ENCODE measurements at regions not wholly inside any gene's neighbourhood (a gene's known extent, or its start where the extent isn't known, plus 50 kb on each side); places are given as distances from the start of the nearest gene placed in this dataset.

DNA sequence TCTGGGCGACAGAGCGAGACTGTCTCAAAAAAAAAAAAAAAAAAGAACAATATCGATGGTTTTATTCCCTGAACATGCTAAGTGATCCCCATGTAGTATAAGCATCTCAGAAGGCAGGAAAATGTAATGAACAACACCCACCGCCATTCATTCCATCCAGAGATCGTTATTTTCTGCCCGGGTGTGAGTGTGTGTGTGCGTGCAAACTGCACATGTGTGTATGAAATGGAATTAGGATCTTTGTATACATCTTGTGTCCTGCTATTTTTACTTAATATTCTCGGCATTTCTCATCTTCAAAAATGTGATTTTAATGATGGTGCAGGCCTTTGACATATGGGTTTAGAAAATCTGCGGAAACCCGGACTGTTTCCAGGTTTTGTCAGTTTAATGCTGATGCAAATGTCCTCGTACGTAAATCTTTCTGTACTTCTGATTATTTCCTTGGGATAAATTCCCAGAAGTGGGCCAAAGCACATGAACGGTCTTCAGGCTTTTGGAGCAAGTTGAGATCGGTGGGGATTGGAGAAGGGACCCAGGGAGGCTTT lies 254.8 kb downstream of the SEC14L1 start:
- FAIRE-seq (no peak), DNase-seq (ENCODE audit: insufficient read length, low spot score) (no peak)
- TF ChIP-seq PAX5 (IDR thresholded peaks at IDR 0.05; ENCODE audit: insufficient read depth, low read length, severe bottlenecking) (no peak), POLR2A (IDR thresholded peaks at IDR 0.05; ENCODE audit: low read depth, low read length) (no peak), POLR2AphosphoS5 (IDR thresholded peaks at IDR 0.05; ENCODE audit: low read depth, low read length) (no peak), POU2F2 (IDR thresholded peaks at IDR 0.05; ENCODE audit: low read depth, low read length) (no peak), TAF1 (IDR thresholded peaks at IDR 0.05; ENCODE audit: low read depth, low read length) (no peak), SPI1 (IDR thresholded peaks at IDR 0.05; ENCODE audit: low read depth, low read length) (no peak)

DNA sequence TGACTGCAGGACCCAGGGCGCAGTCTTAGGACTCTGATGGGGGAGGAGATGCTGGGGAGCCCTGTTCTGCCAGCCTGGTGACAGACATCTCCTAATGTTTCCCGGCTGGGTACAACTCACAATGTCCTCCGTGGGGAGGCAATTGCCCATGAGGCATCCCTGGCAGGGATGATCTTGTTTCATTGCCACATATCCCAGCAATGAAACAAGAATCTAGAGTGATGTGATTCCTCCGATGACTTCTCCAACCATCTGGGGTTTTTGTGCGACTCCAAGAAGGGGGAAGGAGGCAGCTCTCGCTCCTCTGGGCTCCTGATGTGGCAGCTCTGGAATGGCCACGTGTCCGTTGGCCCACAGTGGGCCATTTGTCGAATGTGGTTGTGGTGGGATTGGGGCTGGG lies 255.8 kb downstream of the SEC14L1 start:
- no peak for DNase-seq (ENCODE audit: insufficient read length, low spot score)
- no peak for TF ChIP-seq POU2F2 (IDR thresholded peaks at IDR 0.05; ENCODE audit: low read depth, low read length)
- no peak for TF ChIP-seq PAX5 (IDR thresholded peaks at IDR 0.05; ENCODE audit: insufficient read depth, low read length, severe bottlenecking)
- TF ChIP-seq POLR2A (IDR thresholded peaks at IDR 0.05; ENCODE audit: low read depth, low read length) = no peak
- TF ChIP-seq TAF1 (IDR thresholded peaks at IDR 0.05; ENCODE audit: low read depth, low read length) = no peak
- TF ChIP-seq SPI1 (IDR thresholded peaks at IDR 0.05; ENCODE audit: low read depth, low read length) = no peak
- no peak for TF ChIP-seq POLR2AphosphoS5 (IDR thresholded peaks at IDR 0.05; ENCODE audit: low read depth, low read length)
- FAIRE-seq = no peak

DNA sequence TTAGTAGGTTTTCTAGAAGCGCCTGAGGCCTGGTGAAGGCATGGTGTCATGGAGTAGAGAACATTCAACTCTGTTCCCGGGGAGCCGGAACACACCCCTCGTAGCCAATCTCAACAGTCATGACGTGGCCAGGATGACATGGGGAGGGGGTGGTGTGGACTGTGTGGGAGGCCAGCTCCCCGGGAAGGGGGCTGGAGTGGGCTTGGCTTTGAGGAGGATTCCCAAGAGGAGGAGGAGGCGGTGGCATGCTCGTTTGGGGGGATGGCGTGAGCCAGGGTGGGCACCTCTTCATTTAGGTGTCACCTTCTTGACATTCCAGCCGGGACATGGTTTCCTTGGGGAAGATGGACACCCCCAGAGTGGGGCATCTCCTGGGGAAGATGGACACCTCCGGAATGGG lies 257.5 kb downstream of the SEC14L1 start:
- TF ChIP-seq POU2F2 (IDR thresholded peaks at IDR 0.05; ENCODE audit: low read depth, low read length) (no peak), TAF1 (IDR thresholded peaks at IDR 0.05; ENCODE audit: low read depth, low read length) (no peak), POLR2AphosphoS5 (IDR thresholded peaks at IDR 0.05; ENCODE audit: low read depth, low read length) (no peak), POLR2A (IDR thresholded peaks at IDR 0.05; ENCODE audit: low read depth, low read length) (no peak), SPI1 (IDR thresholded peaks at IDR 0.05; ENCODE audit: low read depth, low read length) (no peak), PAX5 (IDR thresholded peaks at IDR 0.05; ENCODE audit: insufficient read depth, low read length, severe bottlenecking) (no peak)
- no peak for FAIRE-seq
- no peak for DNase-seq (ENCODE audit: insufficient read length, low spot score)

DNA sequence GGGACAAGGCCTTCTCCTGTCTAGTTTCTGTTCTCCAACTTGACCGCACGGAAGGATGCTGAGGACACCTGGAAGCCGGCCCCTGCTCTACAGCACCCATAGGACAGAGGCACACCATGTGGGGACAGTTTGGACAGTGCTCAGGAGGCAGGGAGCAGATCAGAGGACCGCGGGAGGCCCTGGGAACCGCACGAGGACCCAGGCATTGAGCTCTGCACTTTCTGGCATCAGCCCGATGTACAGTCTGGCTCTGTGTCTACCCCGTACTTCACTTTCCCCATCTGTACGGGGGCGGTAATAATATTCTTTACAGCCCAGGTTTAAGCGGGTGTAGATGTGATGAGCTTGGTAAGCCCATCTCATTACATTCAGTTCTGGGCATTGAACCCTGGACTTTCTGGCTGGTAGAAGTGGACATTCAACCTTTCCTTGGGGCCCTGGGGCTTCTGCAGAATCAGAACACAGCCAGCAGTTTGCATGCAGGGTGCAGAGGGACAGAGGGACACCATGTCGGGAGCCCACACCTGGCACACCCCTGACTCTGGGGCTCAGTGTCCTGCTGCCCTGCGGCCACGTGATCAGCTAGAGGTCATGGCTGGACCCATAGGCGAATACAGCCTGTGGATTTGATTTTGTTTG lies 258.7 kb downstream of the SEC14L1 start:
- FAIRE-seq (peak; percentile 62), DNase-seq (ENCODE audit: insufficient read length, low spot score) (no peak)
- no peak for TF ChIP-seq PAX5 (IDR thresholded peaks at IDR 0.05; ENCODE audit: insufficient read depth, low read length, severe bottlenecking)
- no peak for TF ChIP-seq POU2F2 (IDR thresholded peaks at IDR 0.05; ENCODE audit: low read depth, low read length)
- TF ChIP-seq POLR2AphosphoS5 (IDR thresholded peaks at IDR 0.05; ENCODE audit: low read depth, low read length) = no peak
- no peak for TF ChIP-seq SPI1 (IDR thresholded peaks at IDR 0.05; ENCODE audit: low read depth, low read length)
- no peak for TF ChIP-seq POLR2A (IDR thresholded peaks at IDR 0.05; ENCODE audit: low read depth, low read length)
- no peak for TF ChIP-seq TAF1 (IDR thresholded peaks at IDR 0.05; ENCODE audit: low read depth, low read length)

DNA sequence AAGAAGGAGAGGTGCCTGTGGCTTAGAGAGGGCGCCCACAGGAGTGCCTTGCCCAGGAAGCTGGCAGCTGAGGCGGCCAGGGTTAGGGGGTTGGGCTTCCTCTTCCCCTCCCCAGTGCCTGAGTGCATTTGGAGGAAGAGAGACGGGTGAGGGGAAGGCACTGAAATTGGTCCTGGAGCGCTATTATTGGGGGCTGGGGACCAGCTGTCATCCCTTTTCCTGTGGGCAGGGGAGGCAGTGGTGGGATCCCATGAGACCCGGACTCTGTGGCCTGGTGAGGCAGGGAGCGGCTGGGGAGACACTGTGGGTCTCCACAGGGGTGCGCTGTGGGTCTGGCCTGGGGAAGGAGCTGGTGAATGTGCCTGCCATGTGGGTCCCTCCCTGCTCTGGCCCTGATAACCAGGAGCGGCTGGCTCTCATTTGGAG lies 259.7 kb downstream of the SEC14L1 start:
- DNase-seq (ENCODE audit: insufficient read length, low spot score) = peak; percentile 80
- no peak for TF ChIP-seq POLR2A (IDR thresholded peaks at IDR 0.05; ENCODE audit: low read depth, low read length)
- no peak for TF ChIP-seq SPI1 (IDR thresholded peaks at IDR 0.05; ENCODE audit: low read depth, low read length)
- TF ChIP-seq PAX5 (IDR thresholded peaks at IDR 0.05; ENCODE audit: insufficient read depth, low read length, severe bottlenecking) = no peak
- no peak for TF ChIP-seq POLR2AphosphoS5 (IDR thresholded peaks at IDR 0.05; ENCODE audit: low read depth, low read length)
- TF ChIP-seq POU2F2 (IDR thresholded peaks at IDR 0.05; ENCODE audit: low read depth, low read length) = no peak
- no peak for TF ChIP-seq TAF1 (IDR thresholded peaks at IDR 0.05; ENCODE audit: low read depth, low read length)
- FAIRE-seq = peak; percentile 93

DNA sequence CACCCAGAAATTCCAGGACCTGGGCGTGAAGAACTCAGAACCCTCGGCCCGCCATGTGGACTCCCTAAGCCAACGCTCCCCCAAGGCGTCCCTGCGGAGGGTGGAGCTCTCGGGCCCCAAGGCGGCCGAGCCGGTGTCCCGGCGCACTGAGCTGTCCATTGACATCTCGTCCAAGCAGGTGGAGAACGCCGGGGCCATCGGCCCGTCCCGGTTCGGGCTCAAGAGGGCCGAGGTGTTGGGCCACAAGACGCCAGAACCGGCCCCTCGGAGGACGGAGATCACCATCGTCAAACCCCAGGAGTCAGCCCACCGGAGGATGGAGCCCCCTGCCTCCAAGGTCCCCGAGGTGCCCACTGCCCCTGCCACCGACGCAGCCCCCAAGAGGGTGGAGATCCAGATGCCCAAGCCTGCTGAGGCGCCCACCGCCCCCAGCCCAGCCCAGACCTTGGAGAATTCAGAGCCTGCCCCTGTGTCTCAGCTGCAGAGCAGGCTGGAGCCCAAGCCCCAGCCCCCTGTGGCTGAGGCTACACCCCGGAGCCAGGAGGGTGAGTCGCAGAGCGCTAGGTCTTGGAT lies 261.5 kb downstream of the SEC14L1 start:
- no peak for DNase-seq (ENCODE audit: insufficient read length, low spot score)
- no peak for TF ChIP-seq POLR2AphosphoS5 (IDR thresholded peaks at IDR 0.05; ENCODE audit: low read depth, low read length)
- no peak for TF ChIP-seq POU2F2 (IDR thresholded peaks at IDR 0.05; ENCODE audit: low read depth, low read length)
- no peak for TF ChIP-seq SPI1 (IDR thresholded peaks at IDR 0.05; ENCODE audit: low read depth, low read length)
- no peak for FAIRE-seq

DNA sequence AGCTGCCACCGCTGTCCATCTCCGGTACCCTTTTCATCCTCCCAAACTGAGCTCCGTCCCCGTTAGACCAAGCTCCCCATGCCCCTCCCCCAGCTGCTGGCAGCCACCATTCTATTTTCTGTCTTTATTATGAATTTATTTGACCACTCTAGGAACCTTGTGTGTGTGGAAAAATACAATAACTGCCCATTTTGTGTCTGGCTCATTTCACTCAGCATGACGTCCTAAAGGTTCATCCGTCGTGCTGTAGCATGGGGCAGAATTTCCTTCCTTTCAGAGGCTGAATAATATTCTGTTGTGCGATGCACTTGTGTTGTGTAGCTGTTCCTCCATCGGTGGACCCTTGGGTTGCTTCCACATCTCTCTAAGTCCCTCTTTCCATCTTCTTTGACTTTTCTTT lies 263.1 kb downstream of the SEC14L1 start:
- TF ChIP-seq SPI1 (IDR thresholded peaks at IDR 0.05; ENCODE audit: low read depth, low read length) (no peak), PAX5 (IDR thresholded peaks at IDR 0.05; ENCODE audit: insufficient read depth, low read length, severe bottlenecking) (no peak), POU2F2 (IDR thresholded peaks at IDR 0.05; ENCODE audit: low read depth, low read length) (no peak), TAF1 (IDR thresholded peaks at IDR 0.05; ENCODE audit: low read depth, low read length) (no peak), POLR2AphosphoS5 (IDR thresholded peaks at IDR 0.05; ENCODE audit: low read depth, low read length) (no peak)
- DNase-seq (ENCODE audit: insufficient read length, low spot score) (no peak), FAIRE-seq (peak; percentile 5)

DNA sequence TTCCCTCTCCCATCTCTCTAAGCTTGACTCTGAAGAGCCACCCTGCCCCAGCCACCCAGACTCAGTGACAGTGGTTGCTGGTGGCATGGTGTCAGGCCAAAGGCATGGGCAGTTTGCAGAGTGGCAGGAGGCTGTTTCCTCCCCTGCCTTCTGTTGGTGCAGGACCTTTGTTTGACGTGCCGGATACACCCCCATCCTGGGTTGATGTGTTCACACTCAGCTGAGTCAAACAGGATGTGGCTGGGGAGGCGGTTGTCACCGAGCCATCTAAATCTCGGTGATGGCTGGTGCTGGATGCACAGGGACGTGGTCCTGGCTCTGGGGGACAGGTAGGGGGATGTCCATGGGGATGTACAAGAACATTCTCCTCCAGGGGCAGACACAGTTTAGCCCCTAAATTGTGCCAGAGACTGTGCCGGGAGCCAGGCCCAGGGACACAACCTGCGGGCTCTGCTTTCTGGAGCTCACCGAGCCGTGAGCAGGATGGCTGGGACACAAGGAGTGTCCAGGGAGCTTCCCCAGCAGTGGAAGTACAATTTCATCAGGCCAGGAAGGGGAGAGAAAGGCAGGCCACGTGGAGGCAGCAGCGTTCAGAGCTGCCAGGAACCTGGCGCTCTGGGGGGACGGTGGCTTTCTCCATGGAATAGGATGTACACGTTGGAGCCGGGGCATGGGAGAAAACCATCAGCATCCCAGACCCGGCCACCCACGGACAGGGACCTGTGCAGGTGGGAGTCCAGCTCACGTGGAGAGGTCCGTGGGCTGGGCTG lies 264.2 kb downstream of the SEC14L1 start:
- DNase-seq (ENCODE audit: insufficient read length, low spot score) (peak; percentile 92), FAIRE-seq (peak; percentile 99)
- TF ChIP-seq POU2F2 (IDR thresholded peaks at IDR 0.05; ENCODE audit: low read depth, low read length) = peak; percentile 71; the same call in 1 of the 2 replicates
- TF ChIP-seq TAF1 (IDR thresholded peaks at IDR 0.05; ENCODE audit: low read depth, low read length) = peak; percentile 39; the same call in 1 of the 2 replicates
- 0 out of 2 replicates have a peak, but pooled peaks have one; percentile 25 for TF ChIP-seq SPI1 (IDR thresholded peaks at IDR 0.05; ENCODE audit: low read depth, low read length)
- TF ChIP-seq POLR2AphosphoS5 (IDR thresholded peaks at IDR 0.05; ENCODE audit: low read depth, low read length) = 0 out of 2 replicates have a peak, but pooled peaks have one; percentile 38
- no peak for TF ChIP-seq POLR2A (IDR thresholded peaks at IDR 0.05; ENCODE audit: low read depth, low read length)
- TF ChIP-seq PAX5 (IDR thresholded peaks at IDR 0.05; ENCODE audit: insufficient read depth, low read length, severe bottlenecking) = no peak
